Cardiac muscle cell (in vitro differentiated cells and primary cell): ENCODE measurements at regions not wholly inside any gene's neighbourhood (a gene's known extent, or its start where the extent isn't known, plus 50 kb on each side); places are given as distances from the start of the nearest gene placed in this dataset.
A peak's percentile ranks its signal among the peaks of the same experiment; 100 is the strongest.
"Not testable (repeated sequence)": the region's sequence is repeated elsewhere in the genome, so short reads cannot be mapped to it uniquely, and the experiment has no call there.

ENCODE experiments used
- DNase-seq, 2 donors: peaks; one replicate each; pipeline versions ENCODE4 v3.0.0 to v3.0.0-alpha.2; 2010 to 2017; ENCODE audit warnings: low read depth in 1 of 2, low spot score in 1 of 2
- H3K27ac ChIP-seq: fragments of 200-600 bp; sonication (generic); 2 replicates; pipeline ENCODE4 v1.5.1; 2016
- H3K27me3 ChIP-seq: fragments of 200-600 bp; sonication (generic); 2 replicates; pipeline ENCODE4 v1.6.0; 2016; ENCODE audit warnings: control low read depth
- H3K36me3 ChIP-seq: fragments of 200-600 bp; sonication (generic); 2 replicates; pipeline ENCODE4 v1.5.1; 2016; ENCODE audit warnings: control low read depth
- H3K4me1 ChIP-seq: fragments of 200-600 bp; sonication (generic); 2 replicates; pipeline ENCODE4 v1.8.1; 2017; ENCODE audit warnings: low read depth, mild to moderate bottlenecking, mixed run types
- H3K4me3 ChIP-seq: fragments of 200-600 bp; sonication (generic); 2 replicates; pipeline ENCODE4 v1.5.1; 2016; ENCODE audit warnings: mild to moderate bottlenecking
- H3K9me3 ChIP-seq: fragments of 200-600 bp; sonication (generic); 2 replicates; pipeline ENCODE4 v1.5.1; 2017; ENCODE audit warnings: low read depth, mild to moderate bottlenecking, control low read depth
- CTCF ChIP-seq: IDR thresholded peaks from 2 replicates; pipeline ENCODE4 v1.5.1; 2012; ENCODE audit warnings: low read depth, mild to moderate bottlenecking, low read length

- no peak overlapping the region for H3K27ac ChIP-seq
- H3K27me3 ChIP-seq = no peaks in the 10 kb centered on the region
- H3K9me3 ChIP-seq = no peaks in the 10 kb centered on the region
- no peak for TF ChIP-seq CTCF
- no peak overlapping the region for H3K4me3 ChIP-seq
- H3K4me1 ChIP-seq = no peaks in the 10 kb centered on the region
- DNase-seq = no peak
- no peaks in the 10 kb centered on the region for H3K36me3 ChIP-seq
Observed at GRCh38 chr5:136453199-136453598, 87.9 kb upstream of the TRPC7 start.

- H3K4me1 ChIP-seq, DNase-seq, H3K27me3 ChIP-seq, H3K9me3 ChIP-seq, H3K36me3 ChIP-seq, H3K4me3 ChIP-seq, H3K27ac ChIP-seq: not testable (repeated sequence)
Observed at GRCh38 chr5:136447576-136447975, 82.2 kb upstream of the TRPC7 start.

- no peak overlapping the region for H3K27ac ChIP-seq
- no peaks in the 10 kb centered on the region for H3K4me1 ChIP-seq
- no peaks in the 10 kb centered on the region for H3K9me3 ChIP-seq
- DNase-seq = no peak
- no peaks in the 10 kb centered on the region for H3K36me3 ChIP-seq
- TF ChIP-seq CTCF = no peak
- no peaks in the 10 kb centered on the region for H3K27me3 ChIP-seq
- no peak overlapping the region for H3K4me3 ChIP-seq
Observed at GRCh38 chr5:136446565-136446964, 81.2 kb upstream of the TRPC7 start.

GRCh38 chr5:136444099-136444498 is 78.8 kb upstream of the TRPC7 start:
- not testable (repeated sequence) for H3K4me1 ChIP-seq, H3K9me3 ChIP-seq, H3K27me3 ChIP-seq, DNase-seq, H3K27ac ChIP-seq, H3K4me3 ChIP-seq, H3K36me3 ChIP-seq

GRCh38 chr5:136439367-136439766 is 74.0 kb upstream of the TRPC7 start:
- no peak for TF ChIP-seq CTCF

GRCh38 chr5:136435946-136436543 is 70.7 kb upstream of the TRPC7 start:
- TF ChIP-seq CTCF = no peak
- H3K4me1 ChIP-seq = no peaks in the 10 kb centered on the region
- no peaks in the 10 kb centered on the region for H3K27me3 ChIP-seq
- no peaks in the 10 kb centered on the region for H3K36me3 ChIP-seq
- H3K4me3 ChIP-seq = no peak overlapping the region
- DNase-seq = peak in 1 of 2 donors; percentile 20
- no peak overlapping the region for H3K27ac ChIP-seq
- H3K9me3 ChIP-seq = no peaks in the 10 kb centered on the region

More at GRCh38 chr5:136439367-136439766, 74.0 kb upstream of the TRPC7 start:
- Histone ChIP-seq H3K27ac (no peak overlapping the region), H3K9me3 (no peaks in the 10 kb centered on the region), H3K4me1 (no peaks in the 10 kb centered on the region), H3K27me3 (no peaks in the 10 kb centered on the region), H3K4me3 (no peak overlapping the region), H3K36me3 (no peaks in the 10 kb centered on the region)
- no peak for DNase-seq

- Histone ChIP-seq H3K36me3 (no peaks in the 10 kb centered on the region), H3K27me3 (no peaks in the 10 kb centered on the region), H3K27ac (no peak overlapping the region), H3K9me3 (no peaks in the 10 kb centered on the region), H3K4me1 (no peaks in the 10 kb centered on the region), H3K4me3 (no peak overlapping the region)
- DNase-seq = no peak
- no peak for TF ChIP-seq CTCF
Observed at GRCh38 chr5:136434795-136435194, 69.5 kb upstream of the TRPC7 start.
